SK-N-SH treated with all-trans-retinoic acid at 6 μM for 48 hours (cell line): ENCODE measurements at regions not wholly inside any gene's neighbourhood (a gene's known extent, or its start where the extent isn't known, plus 50 kb on each side); places are given as distances from the start of the nearest gene placed in this dataset.

Source experiments
- ATAC-seq: fragments of 200-7000 bp; cut with Tn5 transposase; 3 replicates; pipeline ENCODE4 v1.9.1; 2020; ENCODE audit warnings: mild to moderate bottlenecking, moderate library complexity
- ARNTL ChIP-seq: fragments of 450-650 bp; formaldehyde crosslinking; IDR thresholded peaks from 2 replicates; pipeline ENCODE4 v1.5.0; 2020; ENCODE audit warnings: low read depth, mild to moderate bottlenecking, moderate library complexity, borderline replicate concordance
- BACH2 ChIP-seq: fragments of 250-450 bp; sonication (Bioruptor Pico); IDR thresholded peaks from 2 replicates; pipeline ENCODE4 v1.9.0; 2021; ENCODE audit warnings: mild to moderate bottlenecking, borderline replicate concordance
- CREB5 ChIP-seq: fragments of 250-450 bp; sonication (Bioruptor Pico); IDR thresholded peaks from 2 replicates; pipeline ENCODE4 v1.5.1; 2020; ENCODE audit warnings: low read depth, mild to moderate bottlenecking, moderate library complexity
- CSDC2 ChIP-seq: fragments of 250-450 bp; sonication (Bioruptor Pico); IDR thresholded peaks from 2 replicates; pipeline ENCODE4 v1.5.0; 2020; ENCODE audit warnings: mild to moderate bottlenecking, moderate library complexity
- ESRRG ChIP-seq: fragments of 250-450 bp; sonication (Bioruptor Pico); IDR thresholded peaks from 2 replicates; pipeline ENCODE4 v1.6.1; 2021; ENCODE audit warnings: mild to moderate bottlenecking
- GLIS3 ChIP-seq: fragments of 250-450 bp; sonication (Bioruptor Pico); IDR thresholded peaks from 2 replicates; pipeline ENCODE4 v1.5.0; 2020; ENCODE audit warnings: mild to moderate bottlenecking, moderate library complexity
- ISL1 ChIP-seq: fragments of 250-450 bp; sonication (Bioruptor Pico); IDR thresholded peaks from 2 replicates; pipeline ENCODE4 v2.1.2; 2022; ENCODE audit warnings: mild to moderate bottlenecking, moderate library complexity
- OSR1 ChIP-seq: fragments of 250-450 bp; sonication (Bioruptor Pico); IDR thresholded peaks from 2 replicates; pipeline ENCODE4 v1.8.0; 2022; ENCODE audit warnings: moderate library complexity, mild to moderate bottlenecking, inconsistent platforms
- PATZ1 ChIP-seq: fragments of 250-450 bp; sonication (Bioruptor Pico); IDR thresholded peaks from 2 replicates; pipeline ENCODE4 v1.8.0; 2020; ENCODE audit warnings: mild to moderate bottlenecking, moderate library complexity, borderline replicate concordance
- POU6F1 ChIP-seq: fragments of 250-450 bp; sonication (Bioruptor Pico); IDR thresholded peaks from 2 replicates; pipeline ENCODE4 v1.8.0; 2021; ENCODE audit warnings: low read depth, mild to moderate bottlenecking, moderate library complexity, borderline replicate concordance
- RARB ChIP-seq: fragments of 250-450 bp; sonication (Bioruptor Pico); IDR thresholded peaks from 2 replicates; pipeline ENCODE4 v1.8.0; 2021; ENCODE audit warnings: mild to moderate bottlenecking, moderate library complexity
- SNAI2 ChIP-seq: fragments of 250-450 bp; sonication (Bioruptor Pico); IDR thresholded peaks from 2 replicates; pipeline ENCODE4 v1.5.0; 2020; ENCODE audit warnings: mild to moderate bottlenecking, moderate library complexity
- TOX ChIP-seq: fragments of 250-450 bp; sonication (Bioruptor Pico); IDR thresholded peaks from 2 replicates; pipeline ENCODE4 v1.8.0; 2021; ENCODE audit warnings: mild to moderate bottlenecking, moderate library complexity, borderline replicate concordance
- TSHZ2 ChIP-seq: fragments of 250-450 bp; sonication (Bioruptor Pico); IDR thresholded peaks from 2 replicates; pipeline ENCODE4 v1.5.0; 2020; ENCODE audit warnings: mild to moderate bottlenecking, moderate library complexity
- ZFP30 ChIP-seq: fragments of 450-650 bp; formaldehyde crosslinking; IDR thresholded peaks from 2 replicates; pipeline ENCODE4 v1.5.0; 2022; ENCODE audit warnings: mild to moderate bottlenecking, moderate library complexity
- ZNF565 ChIP-seq: fragments of 450-650 bp; formaldehyde crosslinking; conservative IDR thresholded peaks from 2 replicates; pipeline ENCODE4 v1.5.0; 2020; ENCODE audit warnings: low read depth, mild to moderate bottlenecking, moderate library complexity
- ZNF70 ChIP-seq: fragments of 450-650 bp; formaldehyde crosslinking; IDR thresholded peaks from 2 replicates; pipeline ENCODE4 v1.5.0; 2020; ENCODE audit warnings: mild to moderate bottlenecking, moderate library complexity
- TF ChIP-seq, protein P1 (sequence below): fragments of 250-450 bp; sonication (Bioruptor Pico); IDR thresholded peaks from 2 replicates; pipeline ENCODE4 v1.5.1; 2021; ENCODE audit warnings: mild to moderate bottlenecking, moderate library complexity

- TF ChIP-seq TSHZ2 (no peak), ISL1 (CRISPR knock-in tag) (no peak), GLIS3 (no peak)
Observed at GRCh38 chr4:157837071-157837703, 335.6 kb downstream of the GASK1B start (continued).

GRCh38 chr4:157832596-157832995 lies 340.2 kb downstream of the GASK1B start:
- ATAC-seq, result no peak
- TF ChIP-seq SNAI2 (no peak), GLIS3 (no peak), ZFP30 (CRISPR knock-in tag) (no peak), TOX (no peak), ESRRG (CRISPR knock-in tag) (no peak)

DNA sequence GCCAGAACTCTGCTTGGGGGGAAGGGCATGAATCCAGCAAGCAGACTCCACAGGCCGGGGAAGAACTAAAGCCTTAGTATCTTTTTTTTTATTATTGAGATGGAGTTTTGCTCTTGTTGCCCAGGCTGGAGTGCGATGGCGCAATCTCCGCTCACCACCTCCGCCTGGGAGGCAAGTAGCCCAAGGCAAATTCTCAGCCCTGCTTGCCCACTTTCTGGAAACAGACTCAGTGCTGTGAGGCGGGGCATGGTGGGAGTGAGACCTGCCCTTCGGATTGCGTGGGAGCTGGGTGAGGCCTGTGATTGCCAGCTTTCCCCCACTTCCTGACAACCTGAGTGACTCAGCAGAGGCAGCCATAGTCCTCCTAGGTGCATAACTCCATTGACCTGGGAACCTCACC lies 348.8 kb downstream of the GASK1B start:
- ATAC-seq, result no peak
- no peak for TF ChIP-seq ISL1 (CRISPR knock-in tag)
- TF ChIP-seq ESRRG (CRISPR knock-in tag), result no peak
- no peak for TF ChIP-seq ZNF565 (CRISPR knock-in tag)
- TF ChIP-seq CREB5 (CRISPR knock-in tag), result no peak
- TF ChIP-seq GLIS3, result no peak
- TF ChIP-seq ARNTL (CRISPR knock-in tag), result no peak
- no peak for TF ChIP-seq PATZ1
- TF ChIP-seq RARB, result no peak
- no peak for TF ChIP-seq ZNF70
- TF ChIP-seq CSDC2 (CRISPR knock-in tag), result no peak
- TF ChIP-seq, all 23 proteins: peak for 0

- no peak for ATAC-seq
- TF ChIP-seq CREB5 (CRISPR knock-in tag), result no peak
- TF ChIP-seq OSR1 (CRISPR knock-in tag), result no peak
- TF ChIP-seq ARNTL (CRISPR knock-in tag), result no peak
- TF ChIP-seq BACH2 (CRISPR knock-in tag), result no peak
- TF ChIP-seq ZFP30 (CRISPR knock-in tag), result no peak
- no peak for TF ChIP-seq POU6F1 (CRISPR knock-in tag)
- TF ChIP-seq, protein P1, sequence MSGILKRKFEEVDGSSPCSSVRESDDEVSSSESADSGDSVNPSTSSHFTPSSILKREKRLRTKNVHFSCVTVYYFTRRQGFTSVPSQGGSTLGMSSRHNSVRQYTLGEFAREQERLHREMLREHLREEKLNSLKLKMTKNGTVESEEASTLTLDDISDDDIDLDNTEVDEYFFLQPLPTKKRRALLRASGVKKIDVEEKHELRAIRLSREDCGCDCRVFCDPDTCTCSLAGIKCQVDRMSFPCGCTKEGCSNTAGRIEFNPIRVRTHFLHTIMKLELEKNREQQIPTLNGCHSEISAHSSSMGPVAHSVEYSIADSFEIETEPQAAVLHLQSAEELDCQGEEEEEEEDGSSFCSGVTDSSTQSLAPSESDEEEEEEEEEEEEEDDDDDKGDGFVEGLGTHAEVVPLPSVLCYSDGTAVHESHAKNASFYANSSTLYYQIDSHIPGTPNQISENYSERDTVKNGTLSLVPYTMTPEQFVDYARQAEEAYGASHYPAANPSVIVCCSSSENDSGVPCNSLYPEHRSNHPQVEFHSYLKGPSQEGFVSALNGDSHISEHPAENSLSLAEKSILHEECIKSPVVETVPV (CRISPR knock-in tag), result no peak
- no peak for TF ChIP-seq ESRRG (CRISPR knock-in tag)
- no peak for TF ChIP-seq SNAI2
- TF ChIP-seq TOX, result no peak
Observed at GRCh38 chr4:157821814-157822213, 351.0 kb downstream of the GASK1B start.
